SU-DHL-6 (cell line): ENCODE measurements at regions not wholly inside any gene's neighbourhood (a gene's known extent, or its start where the extent isn't known, plus 50 kb on each side); places are given as distances from the start of the nearest gene placed in this dataset.

Source experiments
- H2AFZ ChIP-seq: fragments of 200-600 bp; sonication (generic); 2 replicates; pipeline ENCODE4 v1.6.1; 2014; ENCODE audit warnings: low read depth, mild to moderate bottlenecking, moderate library complexity, mixed read lengths, antibody characterized with exemption, low read length; ENCODE audit not compliant: severe bottlenecking
- H3F3A ChIP-seq: fragments of 200-600 bp; shearing (Covaris generic); 2 replicates; pipeline ENCODE4 v1.6.0; 2016; ENCODE audit warnings: antibody characterized with exemption, mild to moderate bottlenecking; ENCODE audit not compliant: insufficient read depth
- H3K27ac ChIP-seq: fragments of 200-600 bp; sonication (generic); 2 replicates; pipeline ENCODE4 v1.5.1; 2016; ENCODE audit warnings: low read depth, mild to moderate bottlenecking, low read length, moderate library complexity, mixed read lengths
- H3K27me3 ChIP-seq: fragments of 200-600 bp; sonication (generic), shearing (Covaris generic); 2 replicates; pipeline ENCODE4 v1.6.0; 2014; ENCODE audit warnings: mild to moderate bottlenecking, low read length
- H3K36me3 ChIP-seq: fragments of 200-600 bp; sonication (generic); 2 replicates; pipeline ENCODE4 v1.6.1; 2014; ENCODE audit warnings: mild to moderate bottlenecking, low read length, mixed read lengths
- H3K4me2 ChIP-seq: fragments of 300-600, 200-600 bp; shearing (Covaris generic), sonication (generic); 2 replicates; pipeline ENCODE4 v1.6.0; 2014; ENCODE audit warnings: low read length, low read depth, mild to moderate bottlenecking; ENCODE audit not compliant: poor library complexity, severe bottlenecking
- H3K4me3 ChIP-seq: fragments of 200-600 bp; sonication (generic); 2 replicates; pipeline ENCODE4 v1.5.1; 2014; ENCODE audit warnings: antibody characterized with exemption, low read length, mild to moderate bottlenecking, mixed read lengths; ENCODE audit not compliant: insufficient read depth, poor library complexity, severe bottlenecking
- H3K79me2 ChIP-seq: fragments of 200-600 bp; sonication (generic); 2 replicates; pipeline ENCODE4 v1.6.1; 2014; ENCODE audit warnings: mild to moderate bottlenecking, low read length, moderate library complexity; ENCODE audit not compliant: insufficient read depth
- H3K9ac ChIP-seq: fragments of 200-600 bp; sonication (generic); 2 replicates; pipeline ENCODE4 v1.7.0; 2014; ENCODE audit warnings: mild to moderate bottlenecking, low read length
- H3K9me2 ChIP-seq: fragments of 200-600 bp; sonication (generic); replicated peaks from 2 replicates; pipeline ENCODE4 v1.6.1; 2014; ENCODE audit warnings: low read length; ENCODE audit not compliant: insufficient read depth
- H3K9me3 ChIP-seq: fragments of 200-600 bp; sonication (generic); 2 replicates; pipeline ENCODE4 v1.6.1; 2014; ENCODE audit warnings: low read length, mixed read lengths; ENCODE audit not compliant: insufficient read depth
- H4K20me1 ChIP-seq: fragments of 200-600 bp; sonication (generic); 2 replicates; pipeline ENCODE4 v1.6.1; 2014; ENCODE audit warnings: low read depth, mild to moderate bottlenecking, antibody characterized with exemption, low read length, moderate library complexity, mixed read lengths
- EZH2phosphoT487 ChIP-seq: fragments of 200-600 bp; sonication (generic), shearing (Covaris generic); conservative IDR thresholded peaks from 2 replicates; pipeline ENCODE4 v1.6.1; 2018; ENCODE audit warnings: mild to moderate bottlenecking, antibody characterized with exemption, low read length, moderate library complexity, mixed read lengths
- TF ChIP-seq, protein P1 (sequence below): fragments of 200-600 bp; sonication (generic); IDR thresholded peaks from one replicate; pipeline ENCODE4 v1.5.1; 2017; ENCODE audit warnings: antibody characterized with exemption, mild to moderate bottlenecking, low read length, moderate library complexity; ENCODE audit not compliant: insufficient read depth, poor library complexity, severe bottlenecking

DNA sequence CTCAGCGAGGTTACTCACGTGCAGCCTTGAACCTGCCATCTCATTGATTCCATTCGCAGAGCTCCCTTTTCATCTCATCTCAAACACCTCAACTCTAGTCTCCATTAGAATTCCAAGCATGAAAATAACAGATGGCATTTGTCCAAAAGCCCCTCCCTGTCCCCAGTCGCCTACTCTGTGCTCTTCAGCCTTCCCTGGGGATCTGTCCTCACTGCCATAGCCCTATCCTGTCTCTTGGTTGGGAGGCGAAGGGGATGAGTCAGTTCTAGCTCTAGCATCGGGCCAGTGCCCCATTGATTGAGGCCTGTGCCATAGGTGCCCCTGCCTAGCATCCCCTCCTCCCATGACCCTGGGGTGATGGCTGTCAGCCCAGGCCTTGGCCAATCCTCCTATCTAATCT is 134.0 kb upstream of the PJA1 start:
- Histone ChIP-seq H3K36me3 (no peaks in the 10 kb centered on the region), H3K27ac (no peak overlapping the region), H3F3A (no peaks in the 10 kb centered on the region), H2AFZ (no peak overlapping the region), H3K27me3 (no peaks in the 10 kb centered on the region), H3K4me3 (no peak overlapping the region), H3K4me2 (no peak overlapping the region), H3K9ac (no peak overlapping the region), H3K9me2 (no peaks in the 10 kb centered on the region), H3K79me2 (no peaks in the 10 kb centered on the region), H3K9me3 (no peaks in the 10 kb centered on the region), H4K20me1 (no peaks in the 10 kb centered on the region)
- TF ChIP-seq, protein P1, sequence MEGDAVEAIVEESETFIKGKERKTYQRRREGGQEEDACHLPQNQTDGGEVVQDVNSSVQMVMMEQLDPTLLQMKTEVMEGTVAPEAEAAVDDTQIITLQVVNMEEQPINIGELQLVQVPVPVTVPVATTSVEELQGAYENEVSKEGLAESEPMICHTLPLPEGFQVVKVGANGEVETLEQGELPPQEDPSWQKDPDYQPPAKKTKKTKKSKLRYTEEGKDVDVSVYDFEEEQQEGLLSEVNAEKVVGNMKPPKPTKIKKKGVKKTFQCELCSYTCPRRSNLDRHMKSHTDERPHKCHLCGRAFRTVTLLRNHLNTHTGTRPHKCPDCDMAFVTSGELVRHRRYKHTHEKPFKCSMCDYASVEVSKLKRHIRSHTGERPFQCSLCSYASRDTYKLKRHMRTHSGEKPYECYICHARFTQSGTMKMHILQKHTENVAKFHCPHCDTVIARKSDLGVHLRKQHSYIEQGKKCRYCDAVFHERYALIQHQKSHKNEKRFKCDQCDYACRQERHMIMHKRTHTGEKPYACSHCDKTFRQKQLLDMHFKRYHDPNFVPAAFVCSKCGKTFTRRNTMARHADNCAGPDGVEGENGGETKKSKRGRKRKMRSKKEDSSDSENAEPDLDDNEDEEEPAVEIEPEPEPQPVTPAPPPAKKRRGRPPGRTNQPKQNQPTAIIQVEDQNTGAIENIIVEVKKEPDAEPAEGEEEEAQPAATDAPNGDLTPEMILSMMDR, result no peak
- no peak for TF ChIP-seq EZH2phosphoT487

DNA sequence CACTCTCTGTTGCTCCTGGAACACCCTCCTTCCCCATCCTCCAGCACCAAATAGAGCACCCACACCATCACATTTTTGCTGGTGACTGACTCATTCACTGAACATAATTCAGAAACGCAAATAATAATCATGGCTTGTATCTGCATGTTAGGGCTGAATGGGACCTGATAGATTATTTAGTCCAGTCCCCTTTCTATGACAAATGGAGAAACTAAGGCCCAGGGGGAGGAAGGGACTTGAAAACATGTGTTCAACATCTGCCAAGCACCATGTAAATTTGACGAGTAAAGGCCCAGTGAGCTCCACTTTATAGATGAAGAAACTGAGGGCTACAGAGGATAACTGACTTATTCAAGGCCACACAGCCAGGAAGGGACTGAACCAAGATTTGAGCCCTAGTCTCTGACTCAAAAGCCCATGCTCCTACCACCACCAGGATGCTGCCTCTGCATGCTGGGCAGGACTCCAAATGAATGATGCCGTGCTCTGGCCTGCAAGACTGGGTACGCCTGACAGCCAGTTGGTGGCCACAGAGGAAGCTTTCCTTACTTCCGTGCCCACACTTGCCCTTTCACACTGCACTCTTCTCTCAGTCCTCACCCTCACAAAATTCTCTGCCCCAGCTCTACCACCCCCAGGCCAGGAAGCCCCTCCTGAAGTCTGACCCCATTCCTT is 133.3 kb upstream of the PJA1 start:
- no peaks in the 10 kb centered on the region for H3K9me2 ChIP-seq
- H4K20me1 ChIP-seq, result no peaks in the 10 kb centered on the region
- no peaks in the 10 kb centered on the region for H3K9me3 ChIP-seq
- H3K9ac ChIP-seq, result no peak overlapping the region
- H3K4me3 ChIP-seq, result no peak overlapping the region
- no peak overlapping the region for H2AFZ ChIP-seq
- TF ChIP-seq, protein P1, result no peak
- no peak for TF ChIP-seq EZH2phosphoT487
- no peaks in the 10 kb centered on the region for H3K36me3 ChIP-seq
- no peaks in the 10 kb centered on the region for H3K79me2 ChIP-seq
- H3K27me3 ChIP-seq, result no peaks in the 10 kb centered on the region
- H3K4me2 ChIP-seq, result no peak overlapping the region
- no peak overlapping the region for H3K27ac ChIP-seq
- no peaks in the 10 kb centered on the region for H3F3A ChIP-seq

DNA sequence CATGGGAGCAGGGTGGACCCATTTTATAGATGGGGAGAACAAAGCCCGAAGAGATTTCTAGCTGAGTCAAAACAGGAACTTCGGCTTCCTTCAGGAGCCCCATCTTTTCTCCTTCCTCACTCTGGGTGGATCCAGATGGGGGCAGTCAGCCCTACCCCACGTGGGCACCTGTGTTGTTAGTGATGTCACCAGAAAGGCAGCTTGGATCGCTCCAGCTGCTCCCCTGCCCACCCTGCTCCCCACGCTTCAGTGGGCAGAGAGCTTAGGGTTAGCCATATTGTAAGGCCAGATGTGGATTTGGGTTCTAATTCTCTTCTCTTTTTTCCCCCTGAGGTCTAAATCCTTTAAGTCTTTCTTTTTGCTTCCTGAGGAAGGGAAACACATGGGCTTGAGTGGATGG is 132.3 kb upstream of the PJA1 start:
- H3F3A ChIP-seq, result no peaks in the 10 kb centered on the region
- H4K20me1 ChIP-seq, result no peaks in the 10 kb centered on the region
- no peaks in the 10 kb centered on the region for H3K9me2 ChIP-seq
- H3K36me3 ChIP-seq, result no peaks in the 10 kb centered on the region
- H3K79me2 ChIP-seq, result no peaks in the 10 kb centered on the region
- H3K4me2 ChIP-seq, result no peak overlapping the region
- H3K27ac ChIP-seq, result no peak overlapping the region
- no peak overlapping the region for H3K9ac ChIP-seq
- no peaks in the 10 kb centered on the region for H3K9me3 ChIP-seq
- H3K4me3 ChIP-seq, result no peak overlapping the region
- H3K27me3 ChIP-seq, result no peaks in the 10 kb centered on the region
- no peak for TF ChIP-seq EZH2phosphoT487
- TF ChIP-seq, protein P1, result no peak
- H2AFZ ChIP-seq, result no peak overlapping the region
